ENCODE measurements at regions not wholly inside any gene's neighbourhood (a gene's known extent, or its start where the extent isn't known, plus 50 kb on each side); places are given as distances from the start of the nearest gene placed in this dataset.

GRCh38 chr21:38668541-38668940 lies 137.2 kb upstream of the ETS2 start:
- TF ChIP-seq MYC (IDR thresholded peaks at IDR 0.05; ENCODE audit: low read depth, low read length): no peak
- TF ChIP-seq CTCF (IDR thresholded peaks at IDR 0.05; ENCODE audit: low read depth, low read length): no peak
- no peak for TF ChIP-seq MAX (IDR thresholded peaks at IDR 0.05; ENCODE audit: low read depth, low read length)
- no peak for TF ChIP-seq POLR2A (IDR thresholded peaks at IDR 0.05; ENCODE audit: extremely low read depth, insufficient read length)
